Liver (tissue), 8 donors: ENCODE measurements at regions not wholly inside any gene's neighbourhood (a gene's known extent, or its start where the extent isn't known, plus 50 kb on each side); places are given as distances from the start of the nearest gene placed in this dataset.

Experiments used
- DNase-seq: peaks from one replicate; pipeline ENCODE4 v3.0.0-alpha.2; 2017; ENCODE audit warnings: low spot score
- H3K27ac ChIP-seq, 2 donors: one replicate each; pipeline ENCODE4 v1.7.0; 2013; ENCODE audit warnings: inconsistent platforms in 2 of 2, low read length in 2 of 2, control low read depth in 1 of 2, low read depth in 1 of 2, mild to moderate bottlenecking in 1 of 2
- H3K27me3 ChIP-seq, 4 donors: one replicate each; pipeline versions ENCODE4 v1.6.1 to v1.7.0; 2013; ENCODE audit warnings: low read length in 3 of 4, inconsistent platforms in 1 of 4, mild to moderate bottlenecking in 1 of 4, moderate library complexity in 1 of 4; ENCODE audit not compliant: control insufficient read depth in 4 of 4, insufficient read depth in 4 of 4
- H3K36me3 ChIP-seq, 4 donors: one replicate each; pipeline versions ENCODE4 v1.6.1 to v1.7.0; 2013; ENCODE audit warnings: low read length in 3 of 4, mild to moderate bottlenecking in 3 of 4, low read depth in 1 of 4, moderate library complexity in 1 of 4; ENCODE audit not compliant: control insufficient read depth in 4 of 4, insufficient read depth in 3 of 4
- H3K4me1 ChIP-seq, 4 donors: one replicate each; pipeline versions ENCODE4 v1.6.1 to v1.7.0; 2013; ENCODE audit warnings: low read length in 3 of 4, mild to moderate bottlenecking in 3 of 4, moderate library complexity in 1 of 4; ENCODE audit not compliant: control insufficient read depth in 4 of 4, insufficient read depth in 4 of 4
- H3K4me3 ChIP-seq, 3 donors: one replicate each; pipeline versions ENCODE4 v1.6.1 to v1.7.0; 2013; ENCODE audit warnings: low read length in 3 of 3, control low read depth in 1 of 3, low read depth in 1 of 3, mild to moderate bottlenecking in 1 of 3
- H3K9ac ChIP-seq, 2 donors: one replicate each; pipeline ENCODE4 v1.7.0; 2013; ENCODE audit warnings: low read length in 2 of 2, mild to moderate bottlenecking in 2 of 2, moderate library complexity in 2 of 2, control low read depth in 1 of 2, low read depth in 1 of 2
- H3K9me3 ChIP-seq, 4 donors: one replicate each; pipeline versions ENCODE4 v1.6.1 to v1.7.0; 2013; ENCODE audit warnings: low read length in 3 of 4; ENCODE audit not compliant: control insufficient read depth in 4 of 4
- EGR1 ChIP-seq, 2 donors: IDR thresholded peaks; 2 replicates each; pipeline ENCODE4 v1.6.1; 2016 to 2018; ENCODE audit warnings: antibody characterized with exemption in 2 of 2, low read depth in 2 of 2
- FOXA1 ChIP-seq: IDR thresholded peaks from 2 replicates; pipeline ENCODE4 v1.6.1; 2016; ENCODE audit warnings: antibody characterized with exemption
- FOXA2 ChIP-seq: IDR thresholded peaks from 2 replicates; pipeline ENCODE4 v1.6.1; 2016; ENCODE audit warnings: antibody characterized with exemption
- GABPA ChIP-seq, 2 donors: IDR thresholded peaks in 1 of 2; conservative IDR thresholded peaks in 1 of 2; 2 replicates each; pipeline ENCODE4 v1.6.1; 2016; ENCODE audit warnings: antibody characterized with exemption in 2 of 2, mild to moderate bottlenecking in 1 of 2, moderate library complexity in 1 of 2
- HNF4A ChIP-seq, 2 donors: conservative IDR thresholded peaks; 2 replicates each; pipeline ENCODE4 v1.6.1; 2016; ENCODE audit warnings: antibody characterized with exemption in 2 of 2, mild to moderate bottlenecking in 2 of 2
- HNF4G ChIP-seq: IDR thresholded peaks from 2 replicates; pipeline ENCODE4 v1.6.1; 2016; ENCODE audit warnings: antibody characterized with exemption
- JUND ChIP-seq, 2 donors: IDR thresholded peaks; 2 replicates each; pipeline ENCODE4 v1.6.1; 2016; ENCODE audit warnings: antibody characterized with exemption in 2 of 2
- NR2F2 ChIP-seq: IDR thresholded peaks from 2 replicates; pipeline ENCODE4 v1.6.1; 2016; ENCODE audit warnings: antibody characterized with exemption
- RAD21 ChIP-seq, 2 donors: IDR thresholded peaks; 2 replicates each; pipeline ENCODE4 v1.6.1; 2016; ENCODE audit warnings: antibody characterized with exemption in 2 of 2, mild to moderate bottlenecking in 2 of 2
- RXRA ChIP-seq, 2 donors: IDR thresholded peaks; 2 replicates each; pipeline ENCODE4 v1.6.1; 2017 to 2018; ENCODE audit warnings: antibody characterized with exemption in 2 of 2, mild to moderate bottlenecking in 1 of 2
- SP1 ChIP-seq: IDR thresholded peaks from 2 replicates; pipeline ENCODE4 v1.6.1; 2018; ENCODE audit warnings: antibody characterized with exemption, mild to moderate bottlenecking
- TAF1 ChIP-seq: conservative IDR thresholded peaks from 2 replicates; pipeline ENCODE4 v1.6.1; 2016; ENCODE audit warnings: antibody characterized with exemption, mild to moderate bottlenecking
- YY1 ChIP-seq: IDR thresholded peaks from 2 replicates; pipeline ENCODE4 v1.6.1; 2016; ENCODE audit warnings: antibody characterized with exemption, mild to moderate bottlenecking
- WGBS: extraction: QIAGEN DNeasy Blood & Tissue Kit; methylation state at CpG from one replicate; pipeline ENCODE4 v1.1.7; 2013; 5-methylcytosine and 5-hydroxymethylcytosine counted together
- TF ChIP-seq, protein P1 (sequence below): IDR thresholded peaks from 2 replicates; pipeline ENCODE4 v1.6.1; 2016; ENCODE audit warnings: antibody characterized with exemption, mild to moderate bottlenecking
- TF ChIP-seq, protein P2 (sequence below): fragments of 150-350 bp; IDR thresholded peaks from 2 replicates; pipeline ENCODE4 v1.5.1; 2017; ENCODE audit warnings: improper control_type of control experiment, low read depth, low read length; ENCODE audit not compliant: missing input control
- TF ChIP-seq, protein P3 (sequence below): IDR thresholded peaks from 2 replicates; pipeline ENCODE4 v1.6.1; 2016; ENCODE audit warnings: antibody characterized with exemption
- TF ChIP-seq, protein P4 (sequence below): IDR thresholded peaks from 2 replicates; pipeline ENCODE4 v1.6.1; 2016; ENCODE audit warnings: antibody characterized with exemption
- donor health status: healthy.
- donor health status: healthy.
- donor health status: healthy.
- donor health status: healthy.
- donor health status: healthy.

DNA sequence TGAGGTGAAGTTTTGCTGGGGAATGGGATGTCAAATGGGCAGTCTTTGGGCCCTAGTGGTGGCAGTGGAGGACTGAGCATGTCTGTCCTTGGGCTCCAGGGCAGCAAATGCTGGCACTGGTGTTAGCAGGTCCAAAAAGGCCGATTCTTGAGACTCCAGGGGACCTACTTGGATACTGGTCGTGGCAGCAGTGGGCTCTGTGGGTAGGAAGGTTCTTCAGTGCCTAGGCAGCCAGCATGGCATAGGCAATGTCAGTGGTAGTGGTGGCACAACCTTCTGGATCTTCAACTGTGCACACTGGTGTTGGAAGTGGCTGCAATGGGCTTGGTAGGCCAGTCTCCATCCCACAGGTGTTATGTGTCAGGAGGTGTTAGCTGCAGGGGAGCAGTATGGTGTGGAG is 334.7 kb upstream of the KITLG start:
- Histone ChIP-seq H3K9ac (no peak overlapping the region), H3K27me3 (no peaks in the 10 kb centered on the region), H3K4me3 (no peak overlapping the region), H3K36me3 (no peaks in the 10 kb centered on the region), H3K9me3 (peaks cover 0 to 4% (median 2%) of the 10 kb centered on the region in 4 donors), H3K4me1 (no peaks in the 10 kb centered on the region), H3K27ac (no peak overlapping the region)
- no peak for TF ChIP-seq FOXA1
- no peak for DNase-seq
- 57% methylated on average over 2 of the region's 2 CpGs for WGBS

DNA sequence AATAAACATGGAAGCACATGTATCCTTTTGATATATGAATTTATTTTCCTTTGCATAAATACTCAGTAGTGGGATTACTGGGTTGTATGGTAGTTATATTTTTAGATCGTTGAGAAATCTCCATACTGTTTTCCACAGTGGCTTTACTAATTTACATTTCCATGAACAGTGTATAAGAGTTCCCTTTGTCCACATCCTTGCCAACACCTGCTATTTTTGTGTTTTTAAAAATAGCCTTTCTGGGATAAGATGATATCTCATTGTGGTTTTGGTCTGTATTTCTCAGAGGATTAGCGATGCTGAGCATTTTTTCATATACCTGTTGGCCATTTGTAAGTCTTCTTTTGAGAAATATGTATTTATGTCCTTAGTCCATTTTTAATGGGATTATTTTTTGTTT is 329.2 kb upstream of the KITLG start:
- 73% methylated on average over 2 of the region's 2 CpGs for WGBS
- Histone ChIP-seq H3K9me3 (peaks cover 0 to 4% (median 3%) of the 10 kb centered on the region in 4 donors), H3K27ac (no peak overlapping the region), H3K27me3 (no peaks in the 10 kb centered on the region), H3K36me3 (no peaks in the 10 kb centered on the region), H3K4me3 (no peak overlapping the region), H3K9ac (no peak overlapping the region), H3K4me1 (peaks cover 0 to 8% (median 5%) of the 10 kb centered on the region in 4 donors)
- no peak for DNase-seq
- TF ChIP-seq, protein P1, sequence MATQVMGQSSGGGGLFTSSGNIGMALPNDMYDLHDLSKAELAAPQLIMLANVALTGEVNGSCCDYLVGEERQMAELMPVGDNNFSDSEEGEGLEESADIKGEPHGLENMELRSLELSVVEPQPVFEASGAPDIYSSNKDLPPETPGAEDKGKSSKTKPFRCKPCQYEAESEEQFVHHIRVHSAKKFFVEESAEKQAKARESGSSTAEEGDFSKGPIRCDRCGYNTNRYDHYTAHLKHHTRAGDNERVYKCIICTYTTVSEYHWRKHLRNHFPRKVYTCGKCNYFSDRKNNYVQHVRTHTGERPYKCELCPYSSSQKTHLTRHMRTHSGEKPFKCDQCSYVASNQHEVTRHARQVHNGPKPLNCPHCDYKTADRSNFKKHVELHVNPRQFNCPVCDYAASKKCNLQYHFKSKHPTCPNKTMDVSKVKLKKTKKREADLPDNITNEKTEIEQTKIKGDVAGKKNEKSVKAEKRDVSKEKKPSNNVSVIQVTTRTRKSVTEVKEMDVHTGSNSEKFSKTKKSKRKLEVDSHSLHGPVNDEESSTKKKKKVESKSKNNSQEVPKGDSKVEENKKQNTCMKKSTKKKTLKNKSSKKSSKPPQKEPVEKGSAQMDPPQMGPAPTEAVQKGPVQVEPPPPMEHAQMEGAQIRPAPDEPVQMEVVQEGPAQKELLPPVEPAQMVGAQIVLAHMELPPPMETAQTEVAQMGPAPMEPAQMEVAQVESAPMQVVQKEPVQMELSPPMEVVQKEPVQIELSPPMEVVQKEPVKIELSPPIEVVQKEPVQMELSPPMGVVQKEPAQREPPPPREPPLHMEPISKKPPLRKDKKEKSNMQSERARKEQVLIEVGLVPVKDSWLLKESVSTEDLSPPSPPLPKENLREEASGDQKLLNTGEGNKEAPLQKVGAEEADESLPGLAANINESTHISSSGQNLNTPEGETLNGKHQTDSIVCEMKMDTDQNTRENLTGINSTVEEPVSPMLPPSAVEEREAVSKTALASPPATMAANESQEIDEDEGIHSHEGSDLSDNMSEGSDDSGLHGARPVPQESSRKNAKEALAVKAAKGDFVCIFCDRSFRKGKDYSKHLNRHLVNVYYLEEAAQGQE, result no peak
- TF ChIP-seq HNF4G (no peak), JUND (IDR thresholded peaks at IDR 0.05) (no peak), EGR1 (IDR thresholded peaks at IDR 0.05; ENCODE audit: low read depth in 2 of 2) (no peak), FOXA2 (no peak), FOXA1 (no peak), TAF1 (no peak), RXRA (IDR thresholded peaks at IDR 0.05) (no peak), NR2F2 (no peak), SP1 (no peak)

DNA sequence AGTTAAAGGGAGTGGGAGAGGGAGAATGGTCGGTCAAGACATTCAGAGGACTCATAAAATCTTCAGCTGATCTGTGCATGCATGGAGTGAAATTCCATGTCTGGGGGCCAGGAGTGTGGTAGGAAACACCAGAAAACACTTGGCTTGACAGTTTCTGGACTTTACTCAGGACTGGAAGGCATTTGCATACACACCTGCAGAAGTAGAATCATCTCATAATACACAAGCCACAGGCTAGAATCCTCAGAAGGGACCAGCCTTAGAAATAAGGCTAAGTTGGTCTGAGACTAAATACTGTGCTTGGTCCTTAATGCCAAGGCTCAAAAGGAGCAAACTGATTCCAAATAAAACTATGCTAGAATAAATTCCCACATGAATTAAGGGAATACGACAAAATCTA is 328.1 kb upstream of the KITLG start:
- no peak for DNase-seq
- H3K36me3 ChIP-seq, result no peaks in the 10 kb centered on the region
- H3K4me3 ChIP-seq, result no peak overlapping the region
- H3K27ac ChIP-seq, result no peak overlapping the region
- H3K9me3 ChIP-seq, result peaks cover 0 to 4% (median 3%) of the 10 kb centered on the region in 4 donors
- H3K9ac ChIP-seq, result no peak overlapping the region
- peaks cover 2 to 11% (median 6%) of the 10 kb centered on the region in 4 donors for H3K4me1 ChIP-seq
- 91% methylated on average over 2 of the region's 2 CpGs for WGBS
- no peaks in the 10 kb centered on the region for H3K27me3 ChIP-seq
- no peak for TF ChIP-seq HNF4A (conservative IDR thresholded peaks at IDR 0.05)
- TF ChIP-seq, protein P2, sequence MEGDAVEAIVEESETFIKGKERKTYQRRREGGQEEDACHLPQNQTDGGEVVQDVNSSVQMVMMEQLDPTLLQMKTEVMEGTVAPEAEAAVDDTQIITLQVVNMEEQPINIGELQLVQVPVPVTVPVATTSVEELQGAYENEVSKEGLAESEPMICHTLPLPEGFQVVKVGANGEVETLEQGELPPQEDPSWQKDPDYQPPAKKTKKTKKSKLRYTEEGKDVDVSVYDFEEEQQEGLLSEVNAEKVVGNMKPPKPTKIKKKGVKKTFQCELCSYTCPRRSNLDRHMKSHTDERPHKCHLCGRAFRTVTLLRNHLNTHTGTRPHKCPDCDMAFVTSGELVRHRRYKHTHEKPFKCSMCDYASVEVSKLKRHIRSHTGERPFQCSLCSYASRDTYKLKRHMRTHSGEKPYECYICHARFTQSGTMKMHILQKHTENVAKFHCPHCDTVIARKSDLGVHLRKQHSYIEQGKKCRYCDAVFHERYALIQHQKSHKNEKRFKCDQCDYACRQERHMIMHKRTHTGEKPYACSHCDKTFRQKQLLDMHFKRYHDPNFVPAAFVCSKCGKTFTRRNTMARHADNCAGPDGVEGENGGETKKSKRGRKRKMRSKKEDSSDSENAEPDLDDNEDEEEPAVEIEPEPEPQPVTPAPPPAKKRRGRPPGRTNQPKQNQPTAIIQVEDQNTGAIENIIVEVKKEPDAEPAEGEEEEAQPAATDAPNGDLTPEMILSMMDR, result no peak
- no peak for TF ChIP-seq RAD21 (IDR thresholded peaks at IDR 0.05)
- no peak for TF ChIP-seq RXRA (IDR thresholded peaks at IDR 0.05)
- no peak for TF ChIP-seq YY1
- no peak for TF ChIP-seq GABPA (IDR thresholded peaks at IDR 0.05 in 1 of 2, conservative IDR thresholded peaks at IDR 0.05 in 1 of 2)
- no peak for TF ChIP-seq FOXA2
- TF ChIP-seq NR2F2, result no peak
- TF ChIP-seq, protein P3, sequence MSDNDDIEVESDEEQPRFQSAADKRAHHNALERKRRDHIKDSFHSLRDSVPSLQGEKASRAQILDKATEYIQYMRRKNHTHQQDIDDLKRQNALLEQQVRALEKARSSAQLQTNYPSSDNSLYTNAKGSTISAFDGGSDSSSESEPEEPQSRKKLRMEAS, result no peak
- TF ChIP-seq FOXA1, result no peak
- no peak for TF ChIP-seq SP1
- TF ChIP-seq, protein P4, sequence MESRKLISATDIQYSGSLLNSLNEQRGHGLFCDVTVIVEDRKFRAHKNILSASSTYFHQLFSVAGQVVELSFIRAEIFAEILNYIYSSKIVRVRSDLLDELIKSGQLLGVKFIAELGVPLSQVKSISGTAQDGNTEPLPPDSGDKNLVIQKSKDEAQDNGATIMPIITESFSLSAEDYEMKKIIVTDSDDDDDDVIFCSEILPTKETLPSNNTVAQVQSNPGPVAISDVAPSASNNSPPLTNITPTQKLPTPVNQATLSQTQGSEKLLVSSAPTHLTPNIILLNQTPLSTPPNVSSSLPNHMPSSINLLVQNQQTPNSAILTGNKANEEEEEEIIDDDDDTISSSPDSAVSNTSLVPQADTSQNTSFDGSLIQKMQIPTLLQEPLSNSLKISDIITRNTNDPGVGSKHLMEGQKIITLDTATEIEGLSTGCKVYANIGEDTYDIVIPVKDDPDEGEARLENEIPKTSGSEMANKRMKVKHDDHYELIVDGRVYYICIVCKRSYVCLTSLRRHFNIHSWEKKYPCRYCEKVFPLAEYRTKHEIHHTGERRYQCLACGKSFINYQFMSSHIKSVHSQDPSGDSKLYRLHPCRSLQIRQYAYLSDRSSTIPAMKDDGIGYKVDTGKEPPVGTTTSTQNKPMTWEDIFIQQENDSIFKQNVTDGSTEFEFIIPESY, result no peak
- TF ChIP-seq, protein P1, result no peak
- TF ChIP-seq HNF4G, result no peak
- no peak for TF ChIP-seq JUND (IDR thresholded peaks at IDR 0.05)
